ENCODE measurements at regions not wholly inside any gene's neighbourhood (a gene's known extent, or its start where the extent isn't known, plus 50 kb on each side); places are given as distances from the start of the nearest gene placed in this dataset.
A peak's percentile ranks its signal among the peaks of the same experiment; 100 is the strongest.
"Not testable (repeated sequence)": the region's sequence is repeated elsewhere in the genome, so short reads cannot be mapped to it uniquely, and the experiment has no call there.

DNA sequence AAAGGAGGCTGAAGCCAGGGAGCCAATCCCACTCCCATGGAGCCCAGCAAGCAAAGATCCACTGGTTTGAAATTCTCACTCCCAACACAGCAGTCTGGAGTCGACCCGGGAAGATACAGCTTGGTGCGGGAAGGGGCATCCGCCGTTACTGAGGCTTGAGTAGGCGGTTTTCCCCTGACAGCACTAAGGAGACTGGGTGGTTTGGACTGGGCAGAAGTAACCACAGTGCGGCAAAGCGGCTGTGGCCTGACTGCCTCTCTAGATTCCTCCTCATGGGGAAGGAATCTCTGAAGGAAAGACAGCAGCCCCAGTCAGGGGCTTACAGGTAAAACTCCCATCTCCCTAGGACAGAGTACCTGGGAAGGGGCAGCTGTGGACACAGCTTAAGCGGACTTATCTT is 261.6 kb upstream of the KYNU start:
- no peaks in the 10 kb centered on the region for H3K9me3 ChIP-seq (ENCODE audit: low read depth, low read length, poor library complexity, severe bottlenecking)
- ChIA-PET CTCF (no interaction called here), POLR2A (ENCODE audit: low non-redundant PET) (no interaction called here)
- no peak overlapping the region for H3K27ac ChIP-seq (ENCODE audit: low read depth, low read length, poor library complexity, severe bottlenecking)
- no peak overlapping the region for H3K4me3 ChIP-seq (ENCODE audit: low read depth, low read length, poor library complexity, severe bottlenecking)
- intact Hi-C loops (cut with micrococcal nuclease; ENCODE audit: unreplicated experiment) = no loop called here
- no peak for TF ChIP-seq EZH2 (IDR thresholded peaks at IDR 0.05; ENCODE audit: borderline replicate concordance, low read depth, low read length, poor library complexity, severe bottlenecking)
- TF ChIP-seq, protein P1, sequence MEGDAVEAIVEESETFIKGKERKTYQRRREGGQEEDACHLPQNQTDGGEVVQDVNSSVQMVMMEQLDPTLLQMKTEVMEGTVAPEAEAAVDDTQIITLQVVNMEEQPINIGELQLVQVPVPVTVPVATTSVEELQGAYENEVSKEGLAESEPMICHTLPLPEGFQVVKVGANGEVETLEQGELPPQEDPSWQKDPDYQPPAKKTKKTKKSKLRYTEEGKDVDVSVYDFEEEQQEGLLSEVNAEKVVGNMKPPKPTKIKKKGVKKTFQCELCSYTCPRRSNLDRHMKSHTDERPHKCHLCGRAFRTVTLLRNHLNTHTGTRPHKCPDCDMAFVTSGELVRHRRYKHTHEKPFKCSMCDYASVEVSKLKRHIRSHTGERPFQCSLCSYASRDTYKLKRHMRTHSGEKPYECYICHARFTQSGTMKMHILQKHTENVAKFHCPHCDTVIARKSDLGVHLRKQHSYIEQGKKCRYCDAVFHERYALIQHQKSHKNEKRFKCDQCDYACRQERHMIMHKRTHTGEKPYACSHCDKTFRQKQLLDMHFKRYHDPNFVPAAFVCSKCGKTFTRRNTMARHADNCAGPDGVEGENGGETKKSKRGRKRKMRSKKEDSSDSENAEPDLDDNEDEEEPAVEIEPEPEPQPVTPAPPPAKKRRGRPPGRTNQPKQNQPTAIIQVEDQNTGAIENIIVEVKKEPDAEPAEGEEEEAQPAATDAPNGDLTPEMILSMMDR (conservative IDR thresholded peaks at IDR 0.05; ENCODE audit: low read depth, low read length) = no peak
- no peaks in the 10 kb centered on the region for H3K36me3 ChIP-seq (ENCODE audit: insufficient read depth, low read length, poor library complexity, severe bottlenecking)
- no peak for DNase-seq (ENCODE audit: low spot score)
- no TSS peak for BruUV-seq (replicated peaks)
- no peaks in the 10 kb centered on the region for H3K27me3 ChIP-seq (replicated peaks; ENCODE audit: insufficient read depth, low read depth, low read length, poor library complexity)
- no peaks in the 10 kb centered on the region for H3K4me1 ChIP-seq (ENCODE audit: insufficient read depth, low read length, poor library complexity, severe bottlenecking)

DNA sequence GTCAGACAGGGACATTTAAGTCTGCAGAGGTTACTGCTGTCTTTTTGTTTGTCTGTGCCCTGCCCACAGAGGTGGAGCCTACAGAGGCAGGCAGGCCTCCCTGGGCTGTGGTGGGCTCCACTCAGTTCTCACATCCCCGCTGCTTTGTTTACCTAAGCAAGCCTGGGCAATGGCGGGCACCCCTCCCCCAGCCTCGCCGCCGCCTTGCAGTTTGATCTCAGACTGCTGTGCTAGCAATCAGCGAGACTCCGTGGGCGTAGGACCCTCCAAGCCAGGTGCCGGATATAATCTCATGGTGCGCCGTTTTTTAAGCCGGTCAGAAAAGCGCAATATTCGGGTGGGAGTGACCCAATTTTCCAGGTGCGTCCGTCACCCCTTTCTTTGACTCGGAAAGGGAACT is 264.3 kb upstream of the KYNU start:
- BruUV-seq (replicated peaks); H3K4me3 ChIP-seq (ENCODE audit: low read depth, low read length, poor library complexity, severe bottlenecking); H3K27me3 ChIP-seq (replicated peaks; ENCODE audit: insufficient read depth, low read depth, low read length, poor library complexity); intact Hi-C loops (cut with micrococcal nuclease; ENCODE audit: unreplicated experiment); H3K9me3 ChIP-seq (ENCODE audit: low read depth, low read length, poor library complexity, severe bottlenecking); H3K27ac ChIP-seq (ENCODE audit: low read depth, low read length, poor library complexity, severe bottlenecking); H3K4me1 ChIP-seq (ENCODE audit: insufficient read depth, low read length, poor library complexity, severe bottlenecking); CTCF ChIA-PET; DNase-seq (ENCODE audit: low spot score); POLR2A ChIA-PET (ENCODE audit: low non-redundant PET); H3K36me3 ChIP-seq (ENCODE audit: insufficient read depth, low read length, poor library complexity, severe bottlenecking): not testable (repeated sequence)

DNA sequence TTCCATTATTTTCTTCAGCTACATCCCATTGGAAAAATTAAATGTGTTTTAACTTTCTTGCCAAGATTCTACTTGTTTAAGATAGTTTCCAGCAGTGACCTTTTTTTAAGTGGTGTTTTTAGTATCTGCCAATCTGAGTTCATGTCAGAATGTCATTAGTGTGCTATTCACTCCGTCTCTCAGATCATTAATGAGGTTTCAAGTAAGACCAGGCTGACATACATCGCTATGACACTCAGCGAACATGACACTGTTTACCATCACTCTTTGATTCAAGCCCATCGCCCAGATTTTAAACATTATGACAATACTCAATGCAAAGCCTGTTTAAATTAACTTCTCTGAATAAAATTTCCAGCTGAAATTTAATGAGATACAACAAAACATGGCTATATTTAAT is 272.0 kb upstream of the KYNU start:
- intact Hi-C loops (cut with micrococcal nuclease; ENCODE audit: unreplicated experiment) = no loop called here
- ChIA-PET POLR2A (ENCODE audit: low non-redundant PET) (no interaction called here), CTCF (no interaction called here)
- DNase-seq (ENCODE audit: low spot score) = no peak
- no peak overlapping the region for H3K27ac ChIP-seq (ENCODE audit: low read depth, low read length, poor library complexity, severe bottlenecking)
- TF ChIP-seq, protein P1 (conservative IDR thresholded peaks at IDR 0.05; ENCODE audit: low read depth, low read length) = no peak
- no peak for TF ChIP-seq EZH2 (IDR thresholded peaks at IDR 0.05; ENCODE audit: borderline replicate concordance, low read depth, low read length, poor library complexity, severe bottlenecking)
- no peaks in the 10 kb centered on the region for H3K9me3 ChIP-seq (ENCODE audit: low read depth, low read length, poor library complexity, severe bottlenecking)
- peaks cover 29% of the 10 kb centered on the region for H3K4me1 ChIP-seq (ENCODE audit: insufficient read depth, low read length, poor library complexity, severe bottlenecking)
- BruUV-seq (replicated peaks) = no TSS peak
- no peaks in the 10 kb centered on the region for H3K36me3 ChIP-seq (ENCODE audit: insufficient read depth, low read length, poor library complexity, severe bottlenecking)
- H3K4me3 ChIP-seq (ENCODE audit: low read depth, low read length, poor library complexity, severe bottlenecking) = no peak overlapping the region
- H3K27me3 ChIP-seq (replicated peaks; ENCODE audit: insufficient read depth, low read depth, low read length, poor library complexity) = no peaks in the 10 kb centered on the region

DNA sequence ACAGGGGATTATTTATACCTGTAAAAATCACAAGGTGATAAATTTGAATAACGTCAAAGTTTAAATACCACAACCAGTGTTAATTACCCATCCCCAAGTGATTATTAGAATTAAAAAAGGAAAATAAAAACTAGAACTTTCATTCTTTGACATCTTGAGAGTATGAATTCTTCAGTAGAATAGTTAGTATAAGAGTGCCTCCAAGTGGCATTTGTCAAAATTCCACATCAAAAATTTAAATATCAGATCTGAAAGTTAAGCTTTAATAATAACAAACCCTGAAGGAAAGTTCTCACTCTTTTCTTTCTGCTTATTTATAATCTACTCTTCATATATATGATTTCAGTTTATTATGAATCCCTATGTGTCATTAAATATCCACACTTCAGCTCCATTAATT is 273.7 kb upstream of the KYNU start:
- Histone ChIP-seq H3K4me1 (ENCODE audit: insufficient read depth, low read length, poor library complexity, severe bottlenecking) (peaks cover 34% of the 10 kb centered on the region), H3K27me3 (replicated peaks; ENCODE audit: insufficient read depth, low read depth, low read length, poor library complexity) (no peaks in the 10 kb centered on the region), H3K36me3 (ENCODE audit: insufficient read depth, low read length, poor library complexity, severe bottlenecking) (no peaks in the 10 kb centered on the region), H3K27ac (ENCODE audit: low read depth, low read length, poor library complexity, severe bottlenecking) (no peak overlapping the region), H3K9me3 (ENCODE audit: low read depth, low read length, poor library complexity, severe bottlenecking) (no peaks in the 10 kb centered on the region), H3K4me3 (ENCODE audit: low read depth, low read length, poor library complexity, severe bottlenecking) (no peak overlapping the region)
- no TSS peak for BruUV-seq (replicated peaks)
- ChIA-PET CTCF (interaction anchor here (0.6 to 1.0 kb wide), 3 partner anchors 438 to 1110 kb away, joined by 3 read pairs; no protein-coding TSS in a partner anchor), POLR2A (ENCODE audit: low non-redundant PET) (no interaction called here)
- peak; percentile 57 for DNase-seq (ENCODE audit: low spot score)
- intact Hi-C loops (cut with micrococcal nuclease; ENCODE audit: unreplicated experiment) = loop anchor here (1.0 kb wide), 1 partner anchor 60 kb away; no protein-coding TSS in a partner anchor
- no peak for TF ChIP-seq EZH2 (IDR thresholded peaks at IDR 0.05; ENCODE audit: borderline replicate concordance, low read depth, low read length, poor library complexity, severe bottlenecking)
- TF ChIP-seq, protein P1 (conservative IDR thresholded peaks at IDR 0.05; ENCODE audit: low read depth, low read length) = peak; percentile 71
